HG03571 (cell line): ENCODE measurements at regions not wholly inside any gene's neighbourhood (a gene's known extent, or its start where the extent isn't known, plus 50 kb on each side); places are given as distances from the start of the nearest gene placed in this dataset.
"Not testable (repeated sequence)": the region's sequence is repeated elsewhere in the genome, so short reads cannot be mapped to it uniquely, and the experiment has no call there.

Experiments
- ATAC-seq: cut with Tn5 transposase; IDR thresholded peaks from one replicate; pipeline ENCODE4 v1.9.1; 2021; ENCODE audit not compliant: unreplicated experiment

- ATAC-seq, result no peak
These were observed 227.2 kb upstream of the ASCC3 start for GRCh38 chr6:101108286-101108685.

DNA sequence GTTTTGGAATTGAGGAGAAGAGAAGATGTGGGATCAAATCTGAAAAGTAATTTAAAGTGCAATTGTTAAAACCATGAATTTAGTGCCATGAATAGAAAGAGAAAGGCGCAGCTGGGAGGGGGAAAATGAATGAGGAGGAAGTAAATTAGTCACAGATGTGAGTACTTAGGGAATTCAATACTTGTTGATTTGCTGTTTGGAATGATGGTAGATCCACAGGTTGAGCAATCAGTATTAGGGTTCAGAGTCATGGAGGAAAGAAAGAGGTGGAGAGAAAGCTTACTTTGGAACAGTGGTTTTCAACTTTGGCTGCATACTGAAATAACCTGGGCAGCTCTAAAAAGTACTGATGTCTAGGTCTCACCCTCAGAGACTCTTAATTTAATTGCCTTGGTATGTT lies 229.7 kb upstream of the ASCC3 start:
- no peak for ATAC-seq

DNA sequence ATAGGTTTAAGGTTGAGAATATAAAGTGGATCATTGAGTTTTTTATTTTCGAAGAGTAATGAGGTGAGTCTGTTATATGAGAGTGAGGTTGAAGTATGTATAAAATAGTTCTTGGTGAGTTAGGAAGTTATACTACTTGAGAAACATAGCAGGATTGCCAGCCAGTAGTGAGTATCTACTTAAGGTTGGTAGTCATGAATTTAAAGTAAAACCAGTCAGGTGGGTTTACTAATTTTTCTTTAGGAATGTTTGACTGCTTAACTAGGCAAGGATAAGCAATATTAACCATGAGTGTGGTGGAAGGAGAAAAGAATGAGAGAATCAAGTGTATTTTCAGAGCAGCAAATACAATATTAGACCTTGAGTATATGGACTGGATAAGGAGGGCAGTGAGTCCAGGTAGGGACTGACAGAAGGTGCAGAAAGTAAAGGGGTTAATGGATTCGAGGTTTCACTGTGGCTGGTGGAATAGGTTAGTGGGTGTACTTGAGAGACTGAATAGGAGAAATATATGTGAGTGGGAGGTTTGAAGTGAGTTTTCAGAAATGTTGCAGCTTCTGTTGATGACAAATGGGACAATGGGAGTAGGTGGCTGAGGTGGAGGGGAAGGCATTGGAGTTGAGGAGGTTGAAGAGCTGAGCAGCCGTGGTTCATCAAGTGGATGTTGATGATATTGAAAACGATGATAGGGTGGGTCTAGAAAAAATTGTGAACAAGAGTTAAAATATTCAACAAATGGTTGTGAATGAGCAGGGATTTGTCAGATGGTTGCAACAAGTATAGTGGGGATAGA lies 232.5 kb upstream of the ASCC3 start:
- ATAC-seq, result no peak

GRCh38 chr6:101114703-101115102 lies 233.6 kb upstream of the ASCC3 start:
- ATAC-seq, result no peak

DNA sequence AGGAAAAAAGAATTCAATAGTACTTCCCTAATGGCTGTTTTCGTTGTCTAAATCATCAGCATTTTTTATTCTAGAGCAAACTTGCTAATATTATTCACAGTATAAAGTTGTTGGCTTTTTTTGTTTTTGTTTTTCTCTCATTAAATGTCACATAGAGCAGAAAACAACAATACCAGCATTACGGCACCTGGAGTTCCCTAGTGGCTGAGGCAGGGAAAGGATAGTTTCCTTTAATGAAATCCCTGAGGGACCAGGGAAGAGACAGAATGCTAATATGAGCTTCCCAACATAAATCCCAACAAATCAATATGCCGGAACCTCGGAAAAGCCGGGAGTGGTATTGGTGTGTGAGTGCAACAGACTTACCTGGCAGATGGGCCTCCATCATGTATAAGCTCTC lies 235.2 kb upstream of the ASCC3 start:
- no peak for ATAC-seq

DNA sequence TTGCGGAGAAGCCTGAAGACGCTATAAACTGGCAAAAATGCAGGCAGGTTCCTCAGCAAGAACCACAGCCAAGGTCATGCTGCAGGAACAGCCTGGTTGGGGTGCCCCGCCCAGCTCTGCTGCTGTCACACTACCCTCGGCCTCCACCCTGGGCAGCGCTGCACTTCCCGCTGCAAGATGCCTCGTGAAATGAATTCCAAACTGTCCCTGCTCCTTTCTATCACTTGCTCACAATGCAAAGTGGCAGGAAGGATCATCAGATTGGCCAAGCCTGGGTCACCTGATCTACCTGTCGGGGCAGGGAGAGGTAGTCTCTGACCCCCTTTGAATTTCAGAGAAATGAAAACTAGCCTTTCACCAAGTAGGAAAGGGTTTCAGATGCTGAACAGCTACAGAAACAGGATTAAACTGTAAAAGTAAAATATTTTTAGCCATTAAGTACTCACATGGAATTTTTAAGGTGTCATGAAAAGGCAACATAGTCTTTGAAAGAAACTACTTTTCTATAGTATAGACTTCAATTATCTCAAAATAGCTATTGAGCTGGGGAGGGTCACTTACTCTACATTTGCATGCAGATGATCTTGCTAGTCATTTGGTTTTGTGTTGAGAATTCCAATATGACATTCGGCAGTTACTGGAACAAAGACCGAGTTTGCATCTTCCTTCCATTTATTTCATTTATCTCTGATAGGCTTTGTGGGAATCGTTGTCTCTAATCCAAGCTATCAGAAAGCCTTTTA lies 236.4 kb upstream of the ASCC3 start:
- no peak for ATAC-seq

DNA sequence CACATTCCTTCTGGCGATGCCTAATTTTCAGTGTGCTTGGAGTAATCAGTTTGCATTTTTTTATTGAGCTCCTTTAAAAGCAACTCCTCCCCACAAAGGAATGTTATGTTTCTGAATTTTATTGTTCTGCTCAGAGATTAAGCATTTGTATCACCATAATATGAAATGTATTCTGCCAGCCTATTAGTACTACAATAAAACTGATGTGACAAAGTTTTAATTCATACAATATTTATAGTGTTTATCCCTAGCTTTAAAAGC lies 236.9 kb upstream of the ASCC3 start:
- no peak for ATAC-seq

DNA sequence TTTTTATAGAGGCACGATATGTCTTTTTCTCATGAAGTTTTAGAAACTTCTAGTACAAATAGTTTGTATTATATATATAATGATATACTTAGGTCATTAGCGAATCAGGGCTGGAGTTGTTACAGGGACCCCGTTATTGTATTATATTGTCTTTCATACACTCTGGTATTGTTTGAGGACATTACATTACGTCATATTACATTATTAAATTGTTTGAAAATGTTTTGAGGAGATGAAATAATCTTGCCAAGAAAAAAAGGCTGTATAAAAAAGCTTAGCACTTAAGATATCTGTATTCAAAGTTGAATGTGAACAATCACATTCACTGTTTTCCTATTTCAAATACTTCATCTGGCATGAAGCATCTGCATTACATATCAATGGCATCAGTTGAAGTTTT lies 239.6 kb upstream of the ASCC3 start:
- no peak for ATAC-seq

GRCh38 chr6:101125380-101125971 lies 244.3 kb upstream of the ASCC3 start:
- ATAC-seq, result no peak

DNA sequence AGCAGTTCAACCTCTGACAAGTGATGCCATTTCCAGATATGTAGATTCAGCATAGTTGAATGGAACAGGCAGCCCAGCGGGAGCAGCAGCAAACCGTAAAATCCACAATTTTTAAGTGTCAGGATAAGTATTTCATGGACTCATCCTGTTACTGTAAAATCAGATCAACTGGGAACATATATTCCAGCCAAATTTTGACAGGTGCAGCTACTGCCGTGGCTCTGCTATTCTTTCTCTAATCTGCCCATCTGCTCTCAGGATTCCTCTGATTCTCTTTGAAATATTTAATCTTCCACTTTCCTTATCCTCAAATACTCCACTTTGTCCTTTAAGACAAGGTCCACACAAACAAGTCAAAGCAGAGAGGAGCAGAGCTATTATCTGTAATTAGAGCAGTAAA lies 245.4 kb upstream of the ASCC3 start:
- ATAC-seq, result no peak

- ATAC-seq, result no peak
These were observed 248.7 kb upstream of the ASCC3 start for GRCh38 chr6:101129851-101130250.

DNA sequence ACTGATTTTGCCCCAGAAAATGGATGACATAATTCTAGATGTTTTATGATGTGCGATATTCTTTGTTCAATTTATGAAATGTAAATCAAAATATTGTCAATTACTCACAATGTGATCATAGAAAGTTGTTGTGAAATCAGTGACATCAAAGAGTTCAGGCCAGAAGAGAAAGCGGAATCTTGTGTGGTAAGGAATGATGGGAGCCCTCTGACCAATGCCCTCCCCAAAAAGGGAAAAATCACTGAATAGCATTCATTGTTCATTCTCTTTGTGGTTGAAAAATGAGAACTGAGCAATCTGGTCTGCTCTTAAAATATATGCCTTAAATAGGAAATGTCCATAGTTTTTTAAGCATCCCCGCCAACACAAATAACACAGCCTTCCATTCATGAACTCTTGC lies 247.1 kb upstream of the GRIK2 start:
- ATAC-seq, result no peak

- ATAC-seq, result no peak
These were observed 243.3 kb upstream of the GRIK2 start for GRCh38 chr6:101150226-101150625.

GRCh38 chr6:101157638-101158037 lies 235.9 kb upstream of the GRIK2 start:
- not testable (repeated sequence) for ATAC-seq

GRCh38 chr6:101163611-101164010 lies 229.9 kb upstream of the GRIK2 start:
- no peak for ATAC-seq

DNA sequence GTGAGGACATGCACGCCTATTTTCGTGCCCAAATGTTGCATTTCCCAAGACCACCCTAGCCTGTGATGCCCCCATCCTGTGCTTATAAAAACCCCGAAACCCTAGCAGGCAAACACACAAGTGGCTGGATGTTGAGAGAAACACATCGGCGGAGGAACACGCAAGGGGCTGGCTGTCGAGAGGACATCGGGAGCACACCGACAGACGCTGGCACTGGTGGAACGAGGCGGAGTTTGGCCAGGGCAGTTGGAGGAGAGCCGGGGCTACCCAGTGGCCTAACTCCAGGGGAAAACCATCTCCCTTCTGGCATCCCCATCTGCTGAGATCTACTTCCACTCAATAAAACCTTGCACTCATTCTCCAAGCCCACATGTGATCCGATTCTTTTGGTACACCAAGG lies 225.9 kb upstream of the GRIK2 start:
- ATAC-seq, result no peak

DNA sequence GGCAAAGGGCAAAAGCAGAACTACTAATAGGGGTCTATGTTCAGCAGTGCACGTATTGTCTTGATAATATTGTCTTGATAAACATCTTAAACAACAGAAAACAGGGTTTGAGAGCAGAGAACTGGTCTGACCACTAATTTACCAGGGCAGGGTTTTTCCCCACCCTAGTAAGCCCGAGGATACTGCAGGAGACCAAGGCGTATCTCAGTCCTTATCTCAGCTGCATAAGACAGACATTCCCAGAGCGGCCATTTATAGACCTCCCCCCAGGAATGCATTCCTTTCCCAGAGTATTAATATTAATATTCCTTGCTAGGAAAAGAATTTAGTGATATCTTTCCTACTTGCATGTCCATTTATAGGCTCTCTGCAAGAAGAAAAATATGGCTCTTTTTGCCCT lies 222.5 kb upstream of the GRIK2 start:
- not testable (repeated sequence) for ATAC-seq

GRCh38 chr6:101178748-101179147 lies 214.8 kb upstream of the GRIK2 start:
- ATAC-seq, result no peak

- ATAC-seq, result no peak
These were observed 212.5 kb upstream of the GRIK2 start for GRCh38 chr6:101181006-101181405.

- ATAC-seq, result not testable (repeated sequence)
These were observed 205.2 kb upstream of the GRIK2 start for GRCh38 chr6:101188285-101188798.

DNA sequence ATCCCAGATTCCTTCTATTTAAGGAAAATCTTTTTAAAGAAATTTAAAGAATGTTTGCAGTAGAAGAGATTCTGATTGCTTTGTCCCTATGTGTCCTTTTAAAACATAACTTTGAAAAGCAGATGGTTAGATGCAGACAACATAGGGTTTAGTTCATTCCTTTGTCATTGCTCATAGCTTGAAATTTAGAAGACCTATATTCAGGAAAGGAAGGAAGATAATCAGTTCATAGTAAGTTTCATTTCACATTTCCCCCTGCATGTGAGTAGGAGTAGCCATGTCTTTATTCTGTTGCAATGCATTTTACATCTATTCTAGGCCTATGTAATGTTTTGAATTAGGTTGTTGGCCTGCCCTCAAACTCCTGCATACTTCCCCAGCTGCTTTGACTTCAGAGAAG lies 197.9 kb upstream of the GRIK2 start:
- no peak for ATAC-seq

- no peak for ATAC-seq
These were observed 194.1 kb upstream of the GRIK2 start for GRCh38 chr6:101199441-101199840.
